Glomerular endothelial cell (primary cell): ENCODE measurements at regions not wholly inside any gene's neighbourhood (a gene's known extent, or its start where the extent isn't known, plus 50 kb on each side); places are given as distances from the start of the nearest gene placed in this dataset.
"Not testable (repeated sequence)": the region's sequence is repeated elsewhere in the genome, so short reads cannot be mapped to it uniquely, and the experiment has no call there.

Source experiments
- DNase-seq: peaks from one replicate; pipeline ENCODE4 v3.0.0-alpha.2; 2011; ENCODE audit warnings: low read depth, low spot score; ENCODE audit errors: extremely low read depth

GRCh38 chr12:116426391-116427136 lies 132.6 kb upstream of the MAP1LC3B2 start:
- no peak for DNase-seq

GRCh38 chr12:116427200-116427930 lies 131.8 kb upstream of the MAP1LC3B2 start:
- DNase-seq: no peak

GRCh38 chr12:116429826-116430360 lies 129.3 kb upstream of the MAP1LC3B2 start:
- no peak for DNase-seq

GRCh38 chr12:116430911-116431565 lies 128.1 kb upstream of the MAP1LC3B2 start:
- DNase-seq: no peak

GRCh38 chr12:116431677-116432300 lies 127.4 kb upstream of the MAP1LC3B2 start:
- DNase-seq: no peak

GRCh38 chr12:116432314-116432750 lies 126.8 kb upstream of the MAP1LC3B2 start:
- DNase-seq: no peak

- DNase-seq: no peak
Measured at GRCh38 chr12:116433249-116433648, 125.9 kb upstream of the MAP1LC3B2 start.

- no peak for DNase-seq
Measured at GRCh38 chr12:116434155-116435011, 124.8 kb upstream of the MAP1LC3B2 start.

GRCh38 chr12:116435984-116436383 lies 123.2 kb upstream of the MAP1LC3B2 start:
- no peak for DNase-seq

- no peak for DNase-seq
Measured at GRCh38 chr12:116436561-116437249, 122.5 kb upstream of the MAP1LC3B2 start.

GRCh38 chr12:116441292-116441691 lies 117.9 kb upstream of the MAP1LC3B2 start:
- no peak for DNase-seq

GRCh38 chr12:116442304-116442703 lies 116.9 kb upstream of the MAP1LC3B2 start:
- no peak for DNase-seq

GRCh38 chr12:116442946-116443345 lies 116.2 kb upstream of the MAP1LC3B2 start:
- DNase-seq: no peak

- no peak for DNase-seq
Measured at GRCh38 chr12:116443821-116444589, 115.2 kb upstream of the MAP1LC3B2 start.

GRCh38 chr12:116444590-116444943 lies 114.6 kb upstream of the MAP1LC3B2 start:
- no peak for DNase-seq

GRCh38 chr12:116448165-116448739 lies 110.9 kb upstream of the MAP1LC3B2 start:
- DNase-seq: no peak

- DNase-seq: no peak
Measured at GRCh38 chr12:116450406-116450910, 108.7 kb upstream of the MAP1LC3B2 start.

- not testable (repeated sequence) for DNase-seq
Measured at GRCh38 chr12:116452975-116453374, 106.2 kb upstream of the MAP1LC3B2 start.
